ENCODE measurements at regions not wholly inside any gene's neighbourhood (a gene's known extent, or its start where the extent isn't known, plus 50 kb on each side); places are given as distances from the start of the nearest gene placed in this dataset.

DNA sequence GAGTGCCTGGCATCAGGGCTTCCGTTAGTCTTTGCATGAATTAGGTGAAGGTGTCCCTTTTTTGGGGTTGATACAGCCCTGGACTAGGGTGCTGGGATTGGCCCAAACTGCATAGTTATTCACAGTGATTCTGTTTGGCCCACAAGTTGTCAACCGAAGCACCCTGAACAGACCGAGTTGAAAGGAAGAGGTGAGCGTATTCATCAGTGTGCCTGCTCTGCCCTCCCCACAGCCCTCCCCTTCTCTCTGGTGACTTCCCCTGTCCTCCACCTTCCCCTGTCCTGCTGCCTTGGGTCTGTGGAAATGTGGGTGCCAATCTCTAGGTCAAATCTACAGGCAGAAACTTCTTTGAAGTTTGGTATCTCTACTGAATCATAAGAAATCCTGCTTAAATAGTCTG lies 330.5 kb downstream of the DYSF start:
- H2BK20ac ChIP-seq (ENCODE audit: low read length), result no peak overlapping the region
- no peak overlapping the region for H2AK5ac ChIP-seq (ENCODE audit: low read depth, low read length)
- H3K4me3 ChIP-seq (ENCODE audit: extremely low read depth in 1 of 4, insufficient read depth in 2 of 4, low read depth in 3 of 4, low read length in 4 of 4), result no peak overlapping the region
- no peaks in the 10 kb centered on the region for H3K79me1 ChIP-seq (ENCODE audit: low read depth, low read length)
- 90% methylated on average over 3 of the region's 4 CpGs; no CpG with 5 or more reads in 1 of the 2 experiments for WGBS, 2 experiments (ENCODE audit: extremely low coverage in 1 of 2, insufficient coverage in 1 of 2, insufficient read length in 1 of 2, insufficient replicate concordance in 2 of 2, low coverage in 1 of 2, low lambda C conversion rate in 2 of 2, missing lambda C conversion rate in 1 of 2)
- no peak overlapping the region for H3K27ac ChIP-seq (ENCODE audit: low read depth, low read length)
- H3K18ac ChIP-seq (ENCODE audit: extremely low read depth, low read length), result no peak overlapping the region
- H3K23me2 ChIP-seq (ENCODE audit: low read depth, low read length), result no peaks in the 10 kb centered on the region; the same call in 1 of the 2 replicates
- no peaks in the 10 kb centered on the region for H3K27me3 ChIP-seq (replicated peaks in 1 of 4; ENCODE audit: control insufficient read depth in 3 of 4, extremely low read depth in 1 of 4, insufficient read depth in 3 of 4, low read length in 3 of 4)
- FAIRE-seq, result no peak
- no peaks in the 10 kb centered on the region for H3K79me2 ChIP-seq (ENCODE audit: control insufficient read depth in 1 of 2, insufficient read depth in 2 of 2, low read length in 2 of 2)
- no peak overlapping the region for H4K5ac ChIP-seq (ENCODE audit: insufficient read length, low read depth, low read length)
- ChIA-PET POLR2A (ENCODE audit: partially characterized antibody) (interaction anchor here (1.4 kb wide), 1 partner anchor 346 kb away, joined by 3 read pairs; no protein-coding TSS in a partner anchor), CTCF (ENCODE audit: partially characterized antibody) (interaction anchor here (0.5 to 3.6 kb wide), 5 partner anchors 7 to 1393 kb away, joined by 3 to 12 read pairs (median 4); no protein-coding TSS in a partner anchor)
- H3K36me3 ChIP-seq (ENCODE audit: control insufficient read depth in 2 of 4, insufficient read depth in 4 of 4, low read length in 3 of 4), result no peaks in the 10 kb centered on the region
- H3K14ac ChIP-seq (ENCODE audit: insufficient read length), result no peak overlapping the region
- H4K8ac ChIP-seq (ENCODE audit: extremely low read depth, insufficient read depth, low read length), result no peak overlapping the region; the same call in 1 of the 2 replicates
- no peak overlapping the region for H3K56ac ChIP-seq (replicated peaks; ENCODE audit: insufficient read length, low read depth, low read length)
- no peak overlapping the region for H3K4ac ChIP-seq (replicated peaks; ENCODE audit: insufficient read length, low read depth, low read length)
- no peak overlapping the region for H3K9ac ChIP-seq (replicated peaks in 1 of 4; ENCODE audit: extremely low read depth in 1 of 4, low read depth in 3 of 4, low read length in 3 of 4)
- H2BK5ac ChIP-seq (ENCODE audit: low read depth, low read length), result no peak overlapping the region
- H4K20me1 ChIP-seq (replicated peaks in 1 of 2; ENCODE audit: control insufficient read depth in 1 of 2, insufficient read depth in 2 of 2, low read length in 2 of 2), result no peaks in the 10 kb centered on the region
- H3K4me2 ChIP-seq (ENCODE audit: insufficient read depth in 1 of 2, low read depth in 2 of 2, low read length in 2 of 2), result no peak overlapping the region
- H3K4me1 ChIP-seq (replicated peaks in 1 of 4; ENCODE audit: control insufficient read depth in 3 of 4, insufficient read depth in 4 of 4, low read length in 3 of 4), result no peaks in the 10 kb centered on the region
- H2BK15ac ChIP-seq (ENCODE audit: low read length), result no peak overlapping the region
- H3K9me3 ChIP-seq (ENCODE audit: insufficient read depth in 2 of 2, low read depth in 1 of 2, low read length in 1 of 2), result no peaks in the 10 kb centered on the region
- DNase-seq (ENCODE audit: low read depth in 1 of 2, low spot score in 2 of 2), result peak in 1 of 2 experiments; percentile 16
- H2AFZ ChIP-seq (ENCODE audit: low read length), result no peak overlapping the region
- no peak overlapping the region for H2BK12ac ChIP-seq (ENCODE audit: low read depth, low read length)
- H4K91ac ChIP-seq (replicated peaks; ENCODE audit: insufficient read length, low read length), result no peak overlapping the region
- H2BK120ac ChIP-seq (replicated peaks; ENCODE audit: low read depth, low read length), result no peak overlapping the region
- H3K23ac ChIP-seq (ENCODE audit: insufficient read length), result no peak overlapping the region
- TF ChIP-seq TCF12 (IDR thresholded peaks at IDR 0.05; ENCODE audit: low read depth, low read length) (no peak), SAP30 (IDR thresholded peaks at IDR 0.05; ENCODE audit: insufficient read depth, insufficient replicate concordance, low read length) (no peak), SP1 (IDR thresholded peaks at IDR 0.05; ENCODE audit: low read depth, low read length) (no peak), CREB1 (IDR thresholded peaks at IDR 0.05) (no peak), SIN3A (conservative IDR thresholded peaks at IDR 0.05 in 1 of 2, IDR thresholded peaks at IDR 0.05 in 1 of 2; ENCODE audit: low read depth in 1 of 2, low read length in 2 of 2) (no peak), EGR1 (IDR thresholded peaks at IDR 0.05; ENCODE audit: borderline replicate concordance, low read depth, low read length) (no peak), KDM4A (IDR thresholded peaks at IDR 0.05; ENCODE audit: low read depth, low read length, severe bottlenecking) (no peak), YY1 (IDR thresholded peaks at IDR 0.05; ENCODE audit: low read depth, low read length) (no peak), KDM5A (IDR thresholded peaks at IDR 0.05; ENCODE audit: low read length) (no peak), POLR2AphosphoS5 (IDR thresholded peaks at IDR 0.05; ENCODE audit: low read depth, low read length) (no peak), POLR2A (IDR thresholded peaks at IDR 0.05; ENCODE audit: control extremely low read depth in 1 of 2, low read depth in 2 of 2, low read length in 2 of 2) (no peak)
- TF ChIP-seq, protein P1, sequence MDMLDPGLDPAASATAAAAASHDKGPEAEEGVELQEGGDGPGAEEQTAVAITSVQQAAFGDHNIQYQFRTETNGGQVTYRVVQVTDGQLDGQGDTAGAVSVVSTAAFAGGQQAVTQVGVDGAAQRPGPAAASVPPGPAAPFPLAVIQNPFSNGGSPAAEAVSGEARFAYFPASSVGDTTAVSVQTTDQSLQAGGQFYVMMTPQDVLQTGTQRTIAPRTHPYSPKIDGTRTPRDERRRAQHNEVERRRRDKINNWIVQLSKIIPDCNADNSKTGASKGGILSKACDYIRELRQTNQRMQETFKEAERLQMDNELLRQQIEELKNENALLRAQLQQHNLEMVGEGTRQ (IDR thresholded peaks at IDR 0.05; ENCODE audit: low read length), result no peak
- TF ChIP-seq, protein P2, sequence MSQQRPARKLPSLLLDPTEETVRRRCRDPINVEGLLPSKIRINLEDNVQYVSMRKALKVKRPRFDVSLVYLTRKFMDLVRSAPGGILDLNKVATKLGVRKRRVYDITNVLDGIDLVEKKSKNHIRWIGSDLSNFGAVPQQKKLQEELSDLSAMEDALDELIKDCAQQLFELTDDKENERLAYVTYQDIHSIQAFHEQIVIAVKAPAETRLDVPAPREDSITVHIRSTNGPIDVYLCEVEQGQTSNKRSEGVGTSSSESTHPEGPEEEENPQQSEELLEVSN (IDR thresholded peaks at IDR 0.05), result no peak
